ENCODE measurements at regions not wholly inside any gene's neighbourhood (a gene's known extent, or its start where the extent isn't known, plus 50 kb on each side); places are given as distances from the start of the nearest gene placed in this dataset.

- no peak overlapping the region for H3K27ac ChIP-seq
Observed at GRCh38 chr2:172223601-172224054, 120.9 kb upstream of the DLX2 start.

DNA sequence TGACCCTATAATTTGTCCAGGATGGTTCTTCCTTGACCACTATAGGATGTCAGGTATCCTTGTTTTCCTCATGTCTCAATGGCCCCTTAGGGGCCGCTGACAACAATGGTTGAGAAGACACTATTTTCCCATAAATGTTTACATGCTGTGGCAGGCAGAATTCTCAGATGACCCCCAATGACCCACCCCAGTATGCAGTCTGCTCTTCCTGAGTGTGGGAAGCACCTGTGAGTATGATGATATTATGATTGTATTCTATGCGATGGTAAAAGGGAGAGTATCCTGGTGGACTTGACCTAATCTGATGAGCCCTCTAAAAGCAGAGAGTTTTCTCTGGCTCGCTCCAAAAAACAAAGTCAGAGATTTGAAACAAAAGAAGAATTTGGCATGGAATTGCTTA lies 123.1 kb upstream of the DLX2 start:
- H3K4me1 ChIP-seq (ENCODE audit: control insufficient read depth in 1 of 2, insufficient read depth in 1 of 2, low read depth in 1 of 2, low read length in 1 of 2): peaks cover 9 to 10% of the 10 kb centered on the region in 2 experiments
- TF ChIP-seq, protein P1, sequence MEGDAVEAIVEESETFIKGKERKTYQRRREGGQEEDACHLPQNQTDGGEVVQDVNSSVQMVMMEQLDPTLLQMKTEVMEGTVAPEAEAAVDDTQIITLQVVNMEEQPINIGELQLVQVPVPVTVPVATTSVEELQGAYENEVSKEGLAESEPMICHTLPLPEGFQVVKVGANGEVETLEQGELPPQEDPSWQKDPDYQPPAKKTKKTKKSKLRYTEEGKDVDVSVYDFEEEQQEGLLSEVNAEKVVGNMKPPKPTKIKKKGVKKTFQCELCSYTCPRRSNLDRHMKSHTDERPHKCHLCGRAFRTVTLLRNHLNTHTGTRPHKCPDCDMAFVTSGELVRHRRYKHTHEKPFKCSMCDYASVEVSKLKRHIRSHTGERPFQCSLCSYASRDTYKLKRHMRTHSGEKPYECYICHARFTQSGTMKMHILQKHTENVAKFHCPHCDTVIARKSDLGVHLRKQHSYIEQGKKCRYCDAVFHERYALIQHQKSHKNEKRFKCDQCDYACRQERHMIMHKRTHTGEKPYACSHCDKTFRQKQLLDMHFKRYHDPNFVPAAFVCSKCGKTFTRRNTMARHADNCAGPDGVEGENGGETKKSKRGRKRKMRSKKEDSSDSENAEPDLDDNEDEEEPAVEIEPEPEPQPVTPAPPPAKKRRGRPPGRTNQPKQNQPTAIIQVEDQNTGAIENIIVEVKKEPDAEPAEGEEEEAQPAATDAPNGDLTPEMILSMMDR (IDR thresholded peaks at IDR 0.05): no peak
- H3K9me3 ChIP-seq: no peaks in the 10 kb centered on the region
- H3K27me3 ChIP-seq: no peaks in the 10 kb centered on the region
- H3K4me3 ChIP-seq (ENCODE audit: low read depth in 1 of 2, low read length in 1 of 2): no peak overlapping the region
- no peaks in the 10 kb centered on the region for H3K36me3 ChIP-seq
- no peak overlapping the region for H3K27ac ChIP-seq

More at GRCh38 chr2:172223601-172224054, 120.9 kb upstream of the DLX2 start:
- TF ChIP-seq, protein P1 (IDR thresholded peaks at IDR 0.05): no peak
- no peaks in the 10 kb centered on the region for H3K36me3 ChIP-seq
- H3K4me3 ChIP-seq (ENCODE audit: low read depth in 1 of 2, low read length in 1 of 2): no peak overlapping the region
- no peaks in the 10 kb centered on the region for H3K27me3 ChIP-seq
- H3K4me1 ChIP-seq (ENCODE audit: control insufficient read depth in 1 of 2, insufficient read depth in 1 of 2, low read depth in 1 of 2, low read length in 1 of 2): peaks cover 24 to 28% of the 10 kb centered on the region in 2 experiments
- no peaks in the 10 kb centered on the region for H3K9me3 ChIP-seq

DNA sequence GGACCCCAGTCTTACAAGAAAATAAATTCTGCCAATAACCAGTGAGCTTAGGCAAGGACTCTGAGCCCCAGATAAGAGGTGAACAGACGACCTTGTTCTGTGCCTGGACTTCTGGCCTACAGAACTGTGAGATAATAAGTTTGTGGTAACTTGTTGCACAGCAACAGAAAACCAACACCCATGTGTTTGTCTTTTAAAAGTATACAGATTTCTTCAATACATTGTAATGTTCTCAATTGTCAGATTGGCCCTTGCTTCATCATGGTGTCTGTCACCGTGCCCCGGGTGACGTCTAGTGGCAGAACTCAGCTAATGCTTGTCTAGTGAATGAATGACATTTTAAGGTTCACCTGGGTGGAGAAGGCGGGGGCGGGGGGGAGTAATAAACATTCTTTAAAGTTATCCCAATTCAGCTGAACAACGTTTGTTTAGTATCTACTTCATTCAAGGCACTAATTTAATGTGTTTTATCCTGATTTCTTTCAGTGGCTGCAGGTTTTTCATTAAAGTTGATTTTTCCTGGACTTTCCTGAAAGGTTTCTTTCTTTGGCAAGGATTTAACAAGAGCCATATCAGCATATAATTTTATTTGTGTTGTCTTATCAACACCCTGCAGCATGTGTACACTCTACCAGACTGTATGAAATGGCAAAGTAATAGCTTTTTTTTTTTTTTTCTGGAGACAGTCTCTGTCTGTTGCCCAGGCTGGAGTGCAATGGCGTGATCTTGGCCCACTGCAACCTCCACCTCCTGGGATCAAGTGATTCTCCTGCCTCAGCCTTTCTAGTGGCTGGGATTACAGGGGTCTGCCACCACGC lies 123.8 kb upstream of the DLX2 start:
- Histone ChIP-seq H3K9me3 (no peaks in the 10 kb centered on the region), H3K27me3 (no peaks in the 10 kb centered on the region), H3K36me3 (no peaks in the 10 kb centered on the region), H3K27ac (no peak overlapping the region), H3K4me1 (ENCODE audit: control insufficient read depth in 1 of 2, insufficient read depth in 1 of 2, low read depth in 1 of 2, low read length in 1 of 2) (peaks cover 8 to 10% of the 10 kb centered on the region in 2 experiments), H3K4me3 (ENCODE audit: low read depth in 1 of 2, low read length in 1 of 2) (no peak overlapping the region)
- TF ChIP-seq, protein P1 (IDR thresholded peaks at IDR 0.05): no peak

GRCh38 chr2:172227719-172228118 lies 125.0 kb upstream of the DLX2 start:
- Histone ChIP-seq H3K4me3 (ENCODE audit: low read depth in 1 of 2, low read length in 1 of 2) (no peak overlapping the region), H3K27ac (no peak overlapping the region), H3K27me3 (peaks cover 10% of the 10 kb centered on the region), H3K4me1 (ENCODE audit: control insufficient read depth in 1 of 2, insufficient read depth in 1 of 2, low read depth in 1 of 2, low read length in 1 of 2) (peaks cover 8 to 10% of the 10 kb centered on the region in 2 experiments), H3K36me3 (no peaks in the 10 kb centered on the region), H3K9me3 (no peaks in the 10 kb centered on the region)
- TF ChIP-seq, protein P1 (IDR thresholded peaks at IDR 0.05): no peak

- TF ChIP-seq, protein P1 (IDR thresholded peaks at IDR 0.05): no peak
- no peaks in the 10 kb centered on the region for H3K36me3 ChIP-seq
- no peak overlapping the region for H3K27ac ChIP-seq
- no peak overlapping the region for H3K4me3 ChIP-seq (ENCODE audit: low read depth in 1 of 2, low read length in 1 of 2)
- peaks cover 3 to 5% of the 10 kb centered on the region in 2 experiments for H3K4me1 ChIP-seq (ENCODE audit: control insufficient read depth in 1 of 2, insufficient read depth in 1 of 2, low read depth in 1 of 2, low read length in 1 of 2)
- no peaks in the 10 kb centered on the region for H3K9me3 ChIP-seq
- H3K27me3 ChIP-seq: peaks cover 16% of the 10 kb centered on the region
Observed at GRCh38 chr2:172228177-172228808, 125.6 kb upstream of the DLX2 start.

Measured in neutrophil (primary cell).